ENCODE measurements at regions not wholly inside any gene's neighbourhood (a gene's known extent, or its start where the extent isn't known, plus 50 kb on each side); places are given as distances from the start of the nearest gene placed in this dataset.

DNA sequence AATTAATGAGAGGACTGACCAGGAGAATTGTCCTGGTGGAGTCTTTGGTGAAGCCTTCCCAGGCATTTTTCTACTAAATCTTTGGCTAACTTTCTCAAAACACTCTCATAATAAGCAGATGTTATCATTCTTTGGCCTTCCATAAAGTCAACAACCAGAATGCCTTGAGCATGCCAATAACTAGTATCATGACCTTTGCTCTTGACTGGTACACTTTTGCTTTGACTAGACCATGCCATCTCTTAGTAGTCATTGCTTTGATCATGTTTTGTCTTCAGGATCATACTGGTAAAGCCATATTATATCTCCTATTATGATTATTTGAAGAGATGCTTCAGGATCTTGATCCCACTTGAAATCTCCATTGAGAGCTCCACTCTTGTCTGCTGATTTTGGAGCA, 506.9 kb downstream of the ELAVL2 start:
- no peaks in the 10 kb centered on the region for H3K9me3 ChIP-seq (replicated peaks; ENCODE audit: low read length)
- H3K4me2 ChIP-seq (ENCODE audit: low read length), result no peak overlapping the region
- no peaks in the 10 kb centered on the region for H3K4me1 ChIP-seq (ENCODE audit: control insufficient read depth, insufficient read depth, low read length)
- no peaks in the 10 kb centered on the region for H3K36me3 ChIP-seq (ENCODE audit: insufficient read depth, low read length)
- no peak overlapping the region for H3K9ac ChIP-seq (ENCODE audit: low read depth, low read length)
- H3K27me3 ChIP-seq (ENCODE audit: control insufficient read depth, insufficient read depth, low read length), result no peaks in the 10 kb centered on the region
- no peak overlapping the region for H3K4me3 ChIP-seq (ENCODE audit: low read length)

DNA sequence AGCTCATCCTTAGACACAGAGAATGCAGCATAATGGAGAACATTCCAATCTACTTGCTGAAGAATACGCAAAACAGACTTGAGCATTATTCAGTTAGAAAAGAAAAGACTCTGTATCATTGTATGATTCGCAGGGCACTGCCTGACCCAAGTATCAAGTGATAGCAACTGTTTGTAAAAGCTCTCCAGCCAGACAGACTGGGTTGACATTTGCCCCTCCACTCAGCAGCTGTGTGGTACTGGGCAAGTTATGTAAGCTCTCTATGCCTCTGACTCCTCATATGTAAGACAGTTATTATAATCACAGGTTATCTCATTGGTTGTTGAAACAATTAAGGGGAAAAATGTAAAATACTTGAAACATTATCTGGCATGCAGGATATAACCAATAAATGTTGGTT, 505.0 kb downstream of the ELAVL2 start:
- Histone ChIP-seq H3K27me3 (ENCODE audit: control insufficient read depth, insufficient read depth, low read length) (no peaks in the 10 kb centered on the region), H3K4me2 (ENCODE audit: low read length) (no peak overlapping the region), H3K9ac (ENCODE audit: low read depth, low read length) (no peak overlapping the region), H3K36me3 (ENCODE audit: insufficient read depth, low read length) (no peaks in the 10 kb centered on the region), H3K9me3 (replicated peaks; ENCODE audit: low read length) (no peaks in the 10 kb centered on the region), H3K4me3 (ENCODE audit: low read length) (no peak overlapping the region), H3K4me1 (ENCODE audit: control insufficient read depth, insufficient read depth, low read length) (no peaks in the 10 kb centered on the region)

DNA sequence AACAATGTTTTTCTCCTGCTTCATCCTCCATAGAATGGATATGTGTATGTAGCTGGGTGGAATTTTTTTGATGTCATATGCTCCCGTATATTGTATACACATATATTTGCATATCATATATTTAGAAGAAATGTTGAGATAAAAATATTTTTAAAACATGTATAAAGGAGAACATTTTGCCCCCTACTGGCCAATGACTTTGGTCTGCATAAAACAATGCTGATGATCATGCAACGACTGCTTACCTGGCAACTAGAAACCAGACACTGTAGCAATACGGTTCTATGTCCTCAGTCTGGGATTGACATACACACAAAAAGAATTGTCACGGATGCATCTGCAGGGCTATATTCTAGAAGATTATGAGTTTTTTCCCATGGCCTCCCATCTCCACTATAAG, 503.6 kb downstream of the ELAVL2 start:
- Histone ChIP-seq H3K4me2 (ENCODE audit: low read length) (no peak overlapping the region), H3K4me3 (ENCODE audit: low read length) (no peak overlapping the region), H3K9me3 (replicated peaks; ENCODE audit: low read length) (no peaks in the 10 kb centered on the region), H3K36me3 (ENCODE audit: insufficient read depth, low read length) (no peaks in the 10 kb centered on the region), H3K27me3 (ENCODE audit: control insufficient read depth, insufficient read depth, low read length) (no peaks in the 10 kb centered on the region), H3K4me1 (ENCODE audit: control insufficient read depth, insufficient read depth, low read length) (no peaks in the 10 kb centered on the region), H3K9ac (ENCODE audit: low read depth, low read length) (no peak overlapping the region)

DNA sequence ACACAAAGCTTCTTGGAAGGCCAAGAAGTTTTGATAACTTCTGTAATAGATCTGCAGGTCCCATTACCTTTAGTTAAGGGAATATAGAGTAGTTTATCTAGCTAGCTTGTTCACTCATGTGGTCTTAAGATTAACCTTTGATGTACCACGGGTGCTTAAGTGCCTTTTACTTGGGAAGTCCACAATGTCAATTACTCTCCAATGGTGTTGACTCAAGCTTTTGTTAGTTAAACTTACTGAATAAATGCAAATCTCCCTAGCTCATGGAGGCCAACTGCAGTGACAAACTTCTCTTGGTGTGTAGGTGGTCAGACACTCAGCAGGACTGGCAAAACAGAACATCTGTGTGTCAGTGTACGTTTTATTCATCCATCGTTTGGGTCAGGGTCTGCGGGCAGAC, 501.5 kb downstream of the ELAVL2 start:
- no peaks in the 10 kb centered on the region for H3K9me3 ChIP-seq (replicated peaks; ENCODE audit: low read length)
- H3K27me3 ChIP-seq (ENCODE audit: control insufficient read depth, insufficient read depth, low read length), result no peaks in the 10 kb centered on the region
- H3K4me2 ChIP-seq (ENCODE audit: low read length), result no peak overlapping the region
- no peak overlapping the region for H3K9ac ChIP-seq (ENCODE audit: low read depth, low read length)
- H3K36me3 ChIP-seq (ENCODE audit: insufficient read depth, low read length), result no peaks in the 10 kb centered on the region
- no peak overlapping the region for H3K4me3 ChIP-seq (ENCODE audit: low read length)
- H3K4me1 ChIP-seq (ENCODE audit: control insufficient read depth, insufficient read depth, low read length), result no peaks in the 10 kb centered on the region

DNA sequence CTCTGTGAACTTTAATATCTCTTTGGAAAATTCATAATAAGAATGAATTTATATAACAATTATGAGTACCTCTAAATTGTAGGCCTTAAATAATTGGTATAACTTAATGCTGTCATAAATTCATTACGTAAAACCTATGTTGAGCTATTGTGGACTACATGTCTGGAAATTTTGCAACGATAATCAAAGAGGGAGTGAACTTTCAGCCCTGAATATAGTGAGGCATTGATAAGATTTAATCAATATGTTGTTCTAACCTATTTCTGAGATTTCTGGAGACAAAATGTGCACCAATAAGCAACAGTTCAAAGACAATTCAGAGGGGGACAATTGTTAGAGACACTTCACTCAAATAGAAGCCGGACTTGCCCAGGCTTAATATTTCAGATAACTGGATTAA, 499.4 kb downstream of the ELAVL2 start:
- H3K27me3 ChIP-seq (ENCODE audit: control insufficient read depth, insufficient read depth, low read length), result no peaks in the 10 kb centered on the region

DNA sequence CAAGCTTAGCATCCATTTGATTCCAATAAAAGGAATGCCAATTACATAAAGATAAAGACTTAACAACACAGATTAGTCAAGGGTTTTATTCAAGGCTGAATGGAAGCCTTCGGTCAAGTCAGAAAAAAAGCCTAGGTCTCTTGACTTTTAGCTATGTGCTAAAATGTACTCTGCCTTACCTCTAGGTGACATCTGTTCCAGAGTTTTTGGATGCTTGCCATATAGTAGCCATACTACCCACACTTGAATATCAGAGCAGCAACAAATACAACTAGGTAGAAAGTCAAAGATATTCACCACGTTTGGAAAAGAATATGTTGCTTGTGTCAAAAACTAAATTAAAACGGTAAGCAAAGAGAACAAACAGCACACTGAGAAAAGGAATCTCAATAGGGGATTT, 484.7 kb downstream of the ELAVL2 start:
- no peaks in the 10 kb centered on the region for H3K9me3 ChIP-seq (replicated peaks; ENCODE audit: low read length)
- H3K36me3 ChIP-seq (ENCODE audit: insufficient read depth, low read length), result no peaks in the 10 kb centered on the region
- H3K9ac ChIP-seq (ENCODE audit: low read depth, low read length), result no peak overlapping the region
- H3K4me3 ChIP-seq (ENCODE audit: low read length), result no peak overlapping the region
- no peaks in the 10 kb centered on the region for H3K27me3 ChIP-seq (ENCODE audit: control insufficient read depth, insufficient read depth, low read length)
- H3K4me1 ChIP-seq (ENCODE audit: control insufficient read depth, insufficient read depth, low read length), result peaks cover 16% of the 10 kb centered on the region
- peak overlapping the region; percentile 54 for H3K4me2 ChIP-seq (ENCODE audit: low read length)

More for the DNA sequence above, 499.4 kb downstream of the ELAVL2 start:
- no peaks in the 10 kb centered on the region for H3K36me3 ChIP-seq (ENCODE audit: insufficient read depth, low read length)
- no peak overlapping the region for H3K4me3 ChIP-seq (ENCODE audit: low read length)
- no peaks in the 10 kb centered on the region for H3K9me3 ChIP-seq (replicated peaks; ENCODE audit: low read length)
- H3K9ac ChIP-seq (ENCODE audit: low read depth, low read length), result no peak overlapping the region
- H3K4me1 ChIP-seq (ENCODE audit: control insufficient read depth, insufficient read depth, low read length), result no peaks in the 10 kb centered on the region
- H3K4me2 ChIP-seq (ENCODE audit: low read length), result no peak overlapping the region

DNA sequence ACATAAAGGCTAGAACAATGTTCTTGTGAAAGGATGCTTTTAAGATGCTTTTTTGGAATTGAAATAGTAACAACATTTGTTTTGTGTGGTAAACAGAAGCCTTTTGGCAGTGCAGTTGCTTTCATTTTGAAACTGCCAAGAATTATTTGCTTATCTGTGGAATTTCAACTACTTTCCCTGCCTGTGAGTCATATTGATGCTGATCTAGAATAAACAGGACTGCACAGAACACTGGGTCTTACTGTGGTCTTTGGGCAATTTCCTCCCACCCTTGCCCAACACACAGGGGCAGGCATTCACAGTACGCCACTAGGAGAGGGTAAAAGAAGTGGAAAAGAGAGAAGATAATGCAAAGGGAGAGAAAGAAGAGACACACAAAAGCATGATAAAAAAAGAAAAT, 483.7 kb downstream of the ELAVL2 start:
- Histone ChIP-seq H3K4me2 (ENCODE audit: low read length) (peak overlapping the region; percentile 54), H3K36me3 (ENCODE audit: insufficient read depth, low read length) (no peaks in the 10 kb centered on the region), H3K27me3 (ENCODE audit: control insufficient read depth, insufficient read depth, low read length) (no peaks in the 10 kb centered on the region), H3K4me1 (ENCODE audit: control insufficient read depth, insufficient read depth, low read length) (peaks cover 16% of the 10 kb centered on the region), H3K9me3 (replicated peaks; ENCODE audit: low read length) (no peaks in the 10 kb centered on the region), H3K9ac (ENCODE audit: low read depth, low read length) (no peak overlapping the region), H3K4me3 (ENCODE audit: low read length) (no peak overlapping the region)

DNA sequence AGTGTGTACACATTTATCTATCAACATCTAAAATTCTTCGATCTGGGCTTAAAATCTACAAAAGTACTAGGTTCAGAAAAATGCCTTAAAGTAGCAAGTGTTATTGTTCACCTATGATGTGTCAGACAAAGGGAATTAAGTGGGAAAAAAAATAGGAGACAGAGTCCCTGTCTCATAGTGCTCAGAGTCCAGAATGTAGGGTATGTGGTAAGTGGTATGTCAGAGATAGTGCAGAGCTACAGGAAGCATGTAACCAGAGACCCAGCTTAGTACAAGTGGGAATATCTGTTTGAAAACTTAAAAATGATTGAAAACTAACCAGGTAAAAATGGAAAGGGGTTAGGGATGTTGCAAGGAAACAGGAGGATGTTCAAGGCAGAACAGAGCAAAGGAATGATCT, 482.8 kb downstream of the ELAVL2 start:
- Histone ChIP-seq H3K9ac (ENCODE audit: low read depth, low read length) (no peak overlapping the region), H3K4me2 (ENCODE audit: low read length) (no peak overlapping the region), H3K4me3 (ENCODE audit: low read length) (no peak overlapping the region), H3K27me3 (ENCODE audit: control insufficient read depth, insufficient read depth, low read length) (no peaks in the 10 kb centered on the region), H3K36me3 (ENCODE audit: insufficient read depth, low read length) (no peaks in the 10 kb centered on the region), H3K4me1 (ENCODE audit: control insufficient read depth, insufficient read depth, low read length) (peaks cover 16% of the 10 kb centered on the region), H3K9me3 (replicated peaks; ENCODE audit: low read length) (no peaks in the 10 kb centered on the region)

DNA sequence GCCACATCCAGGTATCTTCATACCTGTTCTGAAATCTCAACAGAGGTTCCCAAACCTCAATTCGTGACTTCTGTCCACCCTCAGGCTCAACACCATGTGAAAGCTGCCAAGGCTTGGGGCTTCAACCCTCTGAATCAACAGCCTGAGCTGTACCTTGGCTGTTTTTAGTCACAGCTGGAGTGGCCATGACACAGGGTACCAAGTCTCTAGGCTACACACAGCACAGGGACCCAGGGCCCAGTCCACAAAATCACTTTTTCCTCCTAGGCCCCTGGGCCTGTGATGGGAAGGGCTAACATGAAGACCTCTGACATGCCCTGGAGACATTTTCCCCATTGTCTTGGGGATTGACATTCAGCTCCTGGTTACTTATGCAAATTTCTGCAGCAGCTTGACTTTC, 464.9 kb downstream of the ELAVL2 start:
- Histone ChIP-seq H3K27me3 (ENCODE audit: control insufficient read depth, insufficient read depth, low read length) (no peaks in the 10 kb centered on the region), H3K9me3 (replicated peaks; ENCODE audit: low read length) (no peaks in the 10 kb centered on the region), H3K4me3 (ENCODE audit: low read length) (no peak overlapping the region), H3K4me2 (ENCODE audit: low read length) (no peak overlapping the region), H3K4me1 (ENCODE audit: control insufficient read depth, insufficient read depth, low read length) (no peaks in the 10 kb centered on the region), H3K9ac (ENCODE audit: low read depth, low read length) (no peak overlapping the region), H3K36me3 (ENCODE audit: insufficient read depth, low read length) (no peaks in the 10 kb centered on the region)

DNA sequence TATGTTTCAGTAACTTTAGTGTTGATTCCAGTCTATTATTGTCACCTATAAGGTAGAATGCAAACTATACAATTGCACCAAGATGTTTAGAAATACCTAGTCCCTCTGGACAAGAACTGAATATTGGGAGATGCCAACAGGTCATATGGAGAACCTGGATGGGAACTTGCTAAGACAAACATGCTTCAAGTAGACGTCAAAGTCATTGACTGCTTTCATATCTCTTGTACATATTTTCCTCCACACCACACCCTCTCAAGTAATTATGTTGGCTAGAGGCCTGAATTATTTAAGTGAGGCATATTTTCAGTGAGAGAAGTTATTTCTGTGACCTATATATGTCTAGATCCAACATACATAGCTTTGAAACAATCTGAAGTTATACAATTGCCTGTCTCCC, 453.3 kb downstream of the ELAVL2 start:
- no peaks in the 10 kb centered on the region for H3K27me3 ChIP-seq (ENCODE audit: control insufficient read depth, insufficient read depth, low read length)
- no peaks in the 10 kb centered on the region for H3K4me1 ChIP-seq (ENCODE audit: control insufficient read depth, insufficient read depth, low read length)
- no peak overlapping the region for H3K4me2 ChIP-seq (ENCODE audit: low read length)
- H3K9ac ChIP-seq (ENCODE audit: low read depth, low read length), result no peak overlapping the region
- no peaks in the 10 kb centered on the region for H3K36me3 ChIP-seq (ENCODE audit: insufficient read depth, low read length)
- H3K4me3 ChIP-seq (ENCODE audit: low read length), result no peak overlapping the region
- H3K9me3 ChIP-seq (replicated peaks; ENCODE audit: low read length), result no peaks in the 10 kb centered on the region

DNA sequence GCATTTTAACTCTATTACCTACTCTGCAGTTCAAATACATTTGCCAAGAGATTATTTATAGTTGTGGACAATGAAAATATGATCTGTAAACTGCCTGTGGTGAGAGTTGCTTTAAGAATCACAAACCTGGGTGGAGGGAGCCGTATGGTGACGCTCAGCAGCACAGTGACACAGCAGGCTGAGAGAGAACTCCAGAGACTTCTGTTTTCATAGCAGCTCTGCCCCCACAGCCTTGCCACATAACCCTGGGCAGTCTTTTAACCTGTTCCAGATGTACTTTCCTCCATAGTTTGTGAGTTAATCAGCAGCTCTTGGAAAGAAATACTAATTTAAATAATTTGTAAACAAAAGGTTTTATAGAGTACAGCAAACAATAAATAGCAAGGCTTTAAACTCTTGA, 450.5 kb downstream of the ELAVL2 start:
- H3K4me2 ChIP-seq (ENCODE audit: low read length), result no peak overlapping the region
- H3K36me3 ChIP-seq (ENCODE audit: insufficient read depth, low read length), result no peaks in the 10 kb centered on the region
- no peaks in the 10 kb centered on the region for H3K4me1 ChIP-seq (ENCODE audit: control insufficient read depth, insufficient read depth, low read length)
- no peak overlapping the region for H3K9ac ChIP-seq (ENCODE audit: low read depth, low read length)
- no peak overlapping the region for H3K4me3 ChIP-seq (ENCODE audit: low read length)
- H3K27me3 ChIP-seq (ENCODE audit: control insufficient read depth, insufficient read depth, low read length), result no peaks in the 10 kb centered on the region
- H3K9me3 ChIP-seq (replicated peaks; ENCODE audit: low read length), result no peaks in the 10 kb centered on the region

DNA sequence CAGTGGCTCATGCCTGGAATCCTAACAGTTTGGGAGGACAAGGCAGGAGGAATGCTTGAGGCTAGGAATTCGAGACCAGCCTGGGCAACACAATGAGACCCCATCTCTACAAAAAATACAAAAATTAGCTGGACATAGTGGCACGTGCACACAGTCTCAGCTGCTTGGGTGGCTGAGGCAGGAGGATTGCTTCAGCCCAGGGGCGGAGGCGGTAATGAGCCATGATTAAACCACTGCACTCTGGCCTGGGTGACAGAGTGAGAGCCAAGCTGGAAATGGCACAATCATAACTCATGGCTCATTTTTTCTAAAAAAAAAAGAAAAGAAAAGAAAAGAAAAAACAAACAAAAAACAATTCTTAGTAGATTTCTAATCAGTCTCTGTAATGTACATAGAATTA, 446.2 kb downstream of the ELAVL2 start:
- Histone ChIP-seq H3K9ac (ENCODE audit: low read depth, low read length) (no peak overlapping the region), H3K9me3 (replicated peaks; ENCODE audit: low read length) (no peaks in the 10 kb centered on the region), H3K27me3 (ENCODE audit: control insufficient read depth, insufficient read depth, low read length) (no peaks in the 10 kb centered on the region), H3K4me1 (ENCODE audit: control insufficient read depth, insufficient read depth, low read length) (no peaks in the 10 kb centered on the region), H3K36me3 (ENCODE audit: insufficient read depth, low read length) (no peaks in the 10 kb centered on the region), H3K4me2 (ENCODE audit: low read length) (no peak overlapping the region), H3K4me3 (ENCODE audit: low read length) (no peak overlapping the region)
